Upper lobe of left lung (tissue), 4 donors: ENCODE measurements at regions not wholly inside any gene's neighbourhood (a gene's known extent, or its start where the extent isn't known, plus 50 kb on each side); places are given as distances from the start of the nearest gene placed in this dataset.

Experiments used
- EP300 ChIP-seq, 4 donors: sonication (generic); formaldehyde crosslinking; IDR thresholded peaks; one replicate each; pipeline ENCODE4 v1.5.1; 2017; ENCODE audit warnings: antibody characterized with exemption in 4 of 4, control low read depth in 2 of 4
- POLR2A ChIP-seq, 4 donors: fragments of 450-650 bp; IDR thresholded peaks; one replicate each; pipeline ENCODE4 v1.5.1; 2016 to 2017; ENCODE audit warnings: antibody characterized with exemption in 4 of 4, mild to moderate bottlenecking in 2 of 4
- POLR2AphosphoS5 ChIP-seq, 2 donors: sonication (generic); formaldehyde crosslinking; IDR thresholded peaks; one replicate each; pipeline ENCODE4 v1.5.1; 2017; ENCODE audit warnings: antibody characterized with exemption in 2 of 2
- TF ChIP-seq, protein P1 (sequence below), 6 experiments: fragments of 450-650 bp in 4 of 6; fragments of 200-600 bp in 2 of 6; sonication (generic) in 2 of 6; IDR thresholded peaks; one replicate each; pipeline ENCODE4 v1.5.1; 2016 to 2019; ENCODE audit warnings: antibody characterized with exemption in 6 of 6

DNA sequence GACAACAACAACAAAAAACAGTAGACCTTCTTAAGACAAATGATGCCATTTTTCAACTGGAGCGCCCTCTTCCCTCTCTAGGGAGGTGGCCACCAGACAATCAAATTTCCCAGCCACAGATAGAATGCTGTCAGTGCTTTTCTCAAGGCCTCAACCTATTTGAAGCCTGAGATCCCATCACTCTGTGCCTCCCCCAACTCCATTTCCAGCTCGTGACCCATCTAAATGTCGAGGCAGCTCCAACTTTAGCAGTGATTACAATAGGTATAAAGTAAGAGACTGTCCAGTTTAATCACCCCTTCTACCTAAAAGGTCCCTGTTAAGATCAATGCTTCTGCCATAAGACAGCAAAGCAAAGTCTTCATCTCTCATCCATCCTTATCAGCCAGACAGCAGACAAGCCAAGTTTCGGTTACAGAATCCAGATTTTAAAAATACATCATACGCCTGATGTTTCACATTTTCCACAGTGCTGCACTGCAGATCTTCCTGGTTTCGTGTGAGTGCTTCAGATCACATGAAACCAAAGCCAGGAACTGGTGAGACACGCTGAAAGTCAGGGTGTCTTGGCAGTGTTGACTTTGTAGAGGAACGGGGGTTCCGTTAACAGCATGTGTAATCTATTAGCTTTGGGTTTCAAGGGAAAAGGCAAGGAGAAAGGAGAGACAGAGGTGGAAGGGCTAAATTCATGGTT lies 447.8 kb downstream of the ENC1 start:
- TF ChIP-seq, protein P1, sequence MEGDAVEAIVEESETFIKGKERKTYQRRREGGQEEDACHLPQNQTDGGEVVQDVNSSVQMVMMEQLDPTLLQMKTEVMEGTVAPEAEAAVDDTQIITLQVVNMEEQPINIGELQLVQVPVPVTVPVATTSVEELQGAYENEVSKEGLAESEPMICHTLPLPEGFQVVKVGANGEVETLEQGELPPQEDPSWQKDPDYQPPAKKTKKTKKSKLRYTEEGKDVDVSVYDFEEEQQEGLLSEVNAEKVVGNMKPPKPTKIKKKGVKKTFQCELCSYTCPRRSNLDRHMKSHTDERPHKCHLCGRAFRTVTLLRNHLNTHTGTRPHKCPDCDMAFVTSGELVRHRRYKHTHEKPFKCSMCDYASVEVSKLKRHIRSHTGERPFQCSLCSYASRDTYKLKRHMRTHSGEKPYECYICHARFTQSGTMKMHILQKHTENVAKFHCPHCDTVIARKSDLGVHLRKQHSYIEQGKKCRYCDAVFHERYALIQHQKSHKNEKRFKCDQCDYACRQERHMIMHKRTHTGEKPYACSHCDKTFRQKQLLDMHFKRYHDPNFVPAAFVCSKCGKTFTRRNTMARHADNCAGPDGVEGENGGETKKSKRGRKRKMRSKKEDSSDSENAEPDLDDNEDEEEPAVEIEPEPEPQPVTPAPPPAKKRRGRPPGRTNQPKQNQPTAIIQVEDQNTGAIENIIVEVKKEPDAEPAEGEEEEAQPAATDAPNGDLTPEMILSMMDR (IDR thresholded peaks at IDR 0.05) = no peak
- TF ChIP-seq POLR2AphosphoS5 (IDR thresholded peaks at IDR 0.05) (no peak), POLR2A (IDR thresholded peaks at IDR 0.05) (no peak), EP300 (IDR thresholded peaks at IDR 0.05) (no peak)
